A549 (cell line): ENCODE measurements at regions not wholly inside any gene's neighbourhood (a gene's known extent, or its start where the extent isn't known, plus 50 kb on each side); places are given as distances from the start of the nearest gene placed in this dataset.

Source experiments
- CTCF ChIP-seq: fragments of >200 bp; sonication (Bioruptor Twin); formaldehyde crosslinking; IDR thresholded peaks from 3 replicates; pipeline ENCODE4 v1.5.1; 2016
- POLR2A ChIP-seq: IDR thresholded peaks from 2 replicates; pipeline ENCODE4 v1.6.1; 2012; ENCODE audit warnings: mild to moderate bottlenecking, low read length

- TF ChIP-seq CTCF, result no peak
- no peak for TF ChIP-seq POLR2A
These were observed 514.3 kb upstream of the JARID2 start for GRCh38 chr6:14731611-14732010.
